GM23338 (cell line): ENCODE measurements at regions not wholly inside any gene's neighbourhood (a gene's known extent, or its start where the extent isn't known, plus 50 kb on each side); places are given as distances from the start of the nearest gene placed in this dataset.

ENCODE experiments used
- CTCF ChIP-seq, 2 experiments: fragments of 200-600 bp in 1 of 2; sonication (generic) in 1 of 2; conservative IDR thresholded peaks; 2 replicates each; pipeline versions ENCODE4 v1.5.1 to v1.6.1; 2016 to 2017; ENCODE audit warnings: antibody characterized with exemption in 2 of 2, low read depth in 2 of 2, mild to moderate bottlenecking in 2 of 2, moderate library complexity in 1 of 2
- EZH2 ChIP-seq: fragments of 200-600 bp; sonication (generic); IDR thresholded peaks from one replicate; pipeline ENCODE4 v1.8.0; 2017; ENCODE audit warnings: antibody characterized with exemption, mild to moderate bottlenecking, low read depth; ENCODE audit not compliant: unreplicated experiment
- EZH2phosphoT487 ChIP-seq: fragments of 200-600 bp; sonication (generic); IDR thresholded peaks from one replicate; pipeline ENCODE4 v1.8.1; 2018; ENCODE audit warnings: antibody characterized with exemption; ENCODE audit not compliant: unreplicated experiment
- JUNB ChIP-seq: IDR thresholded peaks from one replicate; pipeline ENCODE4 v1.6.1; 2016; ENCODE audit warnings: antibody characterized with exemption; ENCODE audit not compliant: unreplicated experiment
- POLR2AphosphoS5 ChIP-seq: IDR thresholded peaks from 2 replicates; pipeline ENCODE4 v1.6.1; 2016; ENCODE audit warnings: antibody characterized with exemption, low read depth

- no peak for TF ChIP-seq EZH2
- no peak for TF ChIP-seq CTCF (conservative IDR thresholded peaks at IDR 0.05; ENCODE audit: low read depth in 2 of 2)
- TF ChIP-seq EZH2phosphoT487 = no peak
- no peak for TF ChIP-seq POLR2AphosphoS5
- TF ChIP-seq JUNB = no peak
These were observed 188.4 kb downstream of the ACER2 start for GRCh38 chr9:19597176-19597575.
